H1 (cell line): ENCODE measurements at regions not wholly inside any gene's neighbourhood (a gene's known extent, or its start where the extent isn't known, plus 50 kb on each side); places are given as distances from the start of the nearest gene placed in this dataset.

Experiments
- CTCF ChIA-PET: fragments of 300-600 bp; sonication (Branson Sonifier 250); formaldehyde crosslinking; loops from one replicate; lab custom pipeline; 2021; ENCODE audit not compliant: partially characterized antibody; lab: Charles Lee
- POLR2A ChIA-PET: fragments of 300-600 bp; sonication (Branson Sonifier 250); formaldehyde crosslinking; loops from one replicate; lab custom pipeline; 2021; ENCODE audit warnings: inconsistent platforms; ENCODE audit not compliant: partially characterized antibody; lab: Charles Lee
- DNase-seq, 2 experiments: peaks; one replicate each; pipeline versions ENCODE4 v3.0.0 to v3.0.0-alpha.2; 2010 to 2022; ENCODE audit warnings: low spot score in 2 of 2, low read depth in 1 of 2, mixed read lengths in 1 of 2
- FAIRE-seq: peaks from 2 replicates; lab custom pipeline; 2011; peaks lifted over from hg19 to GRCh38; lab: Jason Lieb, UNC
- H2AFZ ChIP-seq: 2 replicates; pipeline ENCODE4 v1.8.1; 2012; ENCODE audit warnings: low read length, inconsistent platforms
- H2AK5ac ChIP-seq: 2 replicates; pipeline ENCODE4 v1.6.1; 2013; ENCODE audit warnings: low read depth, low read length
- H2BK120ac ChIP-seq: replicated peaks from 2 replicates; pipeline ENCODE3; 2013; ENCODE audit warnings: low read depth, low read length, inconsistent platforms
- H2BK12ac ChIP-seq: 2 replicates; pipeline ENCODE4 v1.6.1; 2013; ENCODE audit warnings: low read depth, low read length
- H2BK15ac ChIP-seq: 2 replicates; pipeline ENCODE4 v1.6.1; 2013; ENCODE audit warnings: low read length
- H2BK20ac ChIP-seq: 2 replicates; pipeline ENCODE4 v1.6.1; 2013; ENCODE audit warnings: low read length
- H2BK5ac ChIP-seq: 2 replicates; pipeline ENCODE4 v1.6.1; 2013; ENCODE audit warnings: low read depth, low read length
- H3K14ac ChIP-seq: 2 replicates; pipeline ENCODE4 v1.6.1; 2013; ENCODE audit warnings: inconsistent platforms; ENCODE audit not compliant: insufficient read length
- H3K18ac ChIP-seq: 2 replicates; pipeline ENCODE4 v1.6.1; 2013; ENCODE audit warnings: low read length; ENCODE audit errors: extremely low read depth
- H3K23ac ChIP-seq: 2 replicates; pipeline ENCODE4 v1.6.1; 2013; ENCODE audit warnings: inconsistent platforms; ENCODE audit not compliant: insufficient read length
- H3K23me2 ChIP-seq: 2 replicates; pipeline ENCODE4 v1.6.1; 2013; ENCODE audit warnings: low read depth, low read length
- H3K27ac ChIP-seq: 2 replicates; pipeline ENCODE4 v1.6.1; 2011; ENCODE audit warnings: low read depth, low read length, inconsistent platforms
- H3K27me3 ChIP-seq, 4 experiments: replicated peaks in 1 of 4; 1 replicate in 1 of 4; 2 replicates in 3 of 4; pipeline versions ENCODE4 v1.6.1 to v1.8.1; 2011 to 2013; ENCODE audit warnings: low read length in 3 of 4, mild to moderate bottlenecking in 3 of 4, inconsistent platforms in 2 of 4, mixed read lengths in 2 of 4, moderate library complexity in 1 of 4; ENCODE audit not compliant: control insufficient read depth in 3 of 4, insufficient read depth in 3 of 4; ENCODE audit errors: extremely low read depth in 1 of 4
- H3K36me3 ChIP-seq, 4 experiments: 2 replicates each; pipeline versions ENCODE4 v1.6.1 to v1.8.1; 2011 to 2013; ENCODE audit warnings: mild to moderate bottlenecking in 4 of 4, low read length in 3 of 4, moderate library complexity in 2 of 4, control low read depth in 1 of 4, inconsistent platforms in 1 of 4; ENCODE audit not compliant: insufficient read depth in 4 of 4, control insufficient read depth in 2 of 4
- H3K4ac ChIP-seq: replicated peaks from 2 replicates; pipeline ENCODE3; 2013; ENCODE audit warnings: low read length, low read depth, mixed read lengths, inconsistent platforms; ENCODE audit not compliant: insufficient read length
- H3K4me1 ChIP-seq, 4 experiments: replicated peaks in 1 of 4; 1 replicate in 1 of 4; 2 replicates in 3 of 4; pipeline versions ENCODE4 v1.6.1 to v1.8.1; 2011 to 2013; ENCODE audit warnings: low read length in 3 of 4, inconsistent platforms in 2 of 4, mixed read lengths in 1 of 4; ENCODE audit not compliant: insufficient read depth in 4 of 4, control insufficient read depth in 3 of 4
- H3K4me2 ChIP-seq, 2 experiments: 2 replicates each; pipeline versions ENCODE4 v1.6.1 to v1.8.1; 2011 to 2013; ENCODE audit warnings: low read depth in 2 of 2, low read length in 2 of 2, control low read depth in 1 of 2, inconsistent platforms in 1 of 2, mild to moderate bottlenecking in 1 of 2; ENCODE audit not compliant: insufficient read depth in 1 of 2
- H3K4me3 ChIP-seq, 4 experiments: fragments of 200-600, 300-600 bp in 1 of 4; sonication (generic), shearing (Covaris generic), sonication (Bioruptor Twin) in 1 of 4; 2 replicates each; pipeline versions ENCODE4 v1.5.1 to v1.8.1; 2011 to 2016; ENCODE audit warnings: low read length in 4 of 4, low read depth in 3 of 4, control low read depth in 2 of 4, inconsistent platforms in 2 of 4, mild to moderate bottlenecking in 2 of 4, mixed read lengths in 1 of 4, moderate library complexity in 1 of 4; ENCODE audit not compliant: insufficient read depth in 2 of 4; ENCODE audit errors: extremely low read depth in 1 of 4
- H3K56ac ChIP-seq: replicated peaks from 2 replicates; pipeline ENCODE3; 2013; ENCODE audit warnings: low read depth, mild to moderate bottlenecking, mixed read lengths, low read length, inconsistent platforms; ENCODE audit not compliant: insufficient read length
- H3K79me1 ChIP-seq: 2 replicates; pipeline ENCODE4 v1.6.1; 2013; ENCODE audit warnings: low read depth, low read length, control low read depth
- H3K79me2 ChIP-seq, 2 experiments: 2 replicates each; pipeline versions ENCODE4 v1.6.1 to v1.8.1; 2012 to 2013; ENCODE audit warnings: low read length in 2 of 2, mild to moderate bottlenecking in 2 of 2, inconsistent platforms in 1 of 2; ENCODE audit not compliant: insufficient read depth in 2 of 2, control insufficient read depth in 1 of 2
- H3K9ac ChIP-seq, 4 experiments: replicated peaks in 1 of 4; 1 replicate in 1 of 4; 2 replicates in 3 of 4; pipeline versions ENCODE4 v1.6.1 to v1.8.1; 2011 to 2013; ENCODE audit warnings: low read depth in 3 of 4, low read length in 3 of 4, control low read depth in 2 of 4, mild to moderate bottlenecking in 2 of 4, moderate library complexity in 2 of 4, inconsistent platforms in 1 of 4; ENCODE audit errors: extremely low read depth in 1 of 4
- H3K9me3 ChIP-seq, 2 experiments: 2 replicates each; pipeline versions ENCODE4 v1.6.1 to v1.8.1; 2012 to 2013; ENCODE audit warnings: mild to moderate bottlenecking in 2 of 2, moderate library complexity in 2 of 2, control low read depth in 1 of 2, inconsistent platforms in 1 of 2, low read depth in 1 of 2, low read length in 1 of 2, mixed read lengths in 1 of 2; ENCODE audit not compliant: insufficient read depth in 2 of 2
- H4K20me1 ChIP-seq, 2 experiments: replicated peaks in 1 of 2; 2 replicates each; pipeline versions ENCODE3 to v1.8.1; 2011 to 2013; ENCODE audit warnings: inconsistent platforms in 2 of 2, low read length in 2 of 2, mild to moderate bottlenecking in 1 of 2; ENCODE audit not compliant: insufficient read depth in 2 of 2, control insufficient read depth in 1 of 2
- H4K5ac ChIP-seq: 2 replicates; pipeline ENCODE4 v1.6.1; 2013; ENCODE audit warnings: low read length, low read depth, mixed read lengths, inconsistent platforms; ENCODE audit not compliant: insufficient read length
- H4K8ac ChIP-seq: 2 replicates; pipeline ENCODE4 v1.8.0; 2013; ENCODE audit warnings: mild to moderate bottlenecking, moderate library complexity, low read length, inconsistent platforms; ENCODE audit not compliant: insufficient read depth; ENCODE audit errors: extremely low read depth
- H4K91ac ChIP-seq: replicated peaks from 2 replicates; pipeline ENCODE3; 2013; ENCODE audit warnings: low read length, mixed read lengths, inconsistent platforms; ENCODE audit not compliant: insufficient read length
- BACH1 ChIP-seq: IDR thresholded peaks from 2 replicates; pipeline ENCODE4 v1.6.1; 2012; ENCODE audit warnings: low read length, improper control_type of control experiment
- CHD1 ChIP-seq: IDR thresholded peaks from 2 replicates; pipeline ENCODE4 v1.6.1; 2012; ENCODE audit warnings: low read depth, low read length, improper control_type of control experiment
- MAFK ChIP-seq: IDR thresholded peaks from 2 replicates; pipeline ENCODE4 v1.6.1; 2012; ENCODE audit warnings: low read depth, mild to moderate bottlenecking, improper control_type of control experiment, low read length
- RAD21 ChIP-seq, 2 experiments: IDR thresholded peaks in 1 of 2; conservative IDR thresholded peaks in 1 of 2; 2 replicates each; pipeline ENCODE4 v1.6.1; 2011; ENCODE audit warnings: low read depth in 2 of 2, low read length in 2 of 2, improper control_type of control experiment in 1 of 2, inconsistent platforms in 1 of 2, mild to moderate bottlenecking in 1 of 2, moderate library complexity in 1 of 2
- SP2 ChIP-seq: IDR thresholded peaks from 2 replicates; pipeline ENCODE4 v1.6.1; 2012; ENCODE audit warnings: mild to moderate bottlenecking, low read length, inconsistent platforms
- WGBS, 2 experiments: shearing (Covaris generic) in 1 of 2; methylation state at CpG; one replicate each; pipeline versions ENCODE4 v1.1.6 to v1.1.7; 2013 to 2015; ENCODE audit warnings: low lambda C conversion rate in 2 of 2, mixed read lengths in 2 of 2, inconsistent platforms in 1 of 2, low coverage in 1 of 2, missing lambda C conversion rate in 1 of 2; ENCODE audit not compliant: insufficient replicate concordance in 2 of 2, insufficient coverage in 1 of 2, insufficient read length in 1 of 2; ENCODE audit errors: extremely low coverage in 1 of 2, missing lambda C conversion rate in 1 of 2; 5-methylcytosine and 5-hydroxymethylcytosine counted together
- TF ChIP-seq, protein P1 (sequence below), 3 experiments: IDR thresholded peaks; 1 replicate in 2 of 3; 2 replicates in 1 of 3; pipeline versions ENCODE4 v1.5.1 to v1.6.1; 2011; ENCODE audit warnings: low read length in 3 of 3, mild to moderate bottlenecking in 3 of 3, inconsistent platforms in 2 of 3, low read depth in 1 of 3, moderate library complexity in 1 of 3; ENCODE audit not compliant: insufficient read depth in 1 of 3; ENCODE audit errors: control extremely low read depth in 1 of 3

DNA sequence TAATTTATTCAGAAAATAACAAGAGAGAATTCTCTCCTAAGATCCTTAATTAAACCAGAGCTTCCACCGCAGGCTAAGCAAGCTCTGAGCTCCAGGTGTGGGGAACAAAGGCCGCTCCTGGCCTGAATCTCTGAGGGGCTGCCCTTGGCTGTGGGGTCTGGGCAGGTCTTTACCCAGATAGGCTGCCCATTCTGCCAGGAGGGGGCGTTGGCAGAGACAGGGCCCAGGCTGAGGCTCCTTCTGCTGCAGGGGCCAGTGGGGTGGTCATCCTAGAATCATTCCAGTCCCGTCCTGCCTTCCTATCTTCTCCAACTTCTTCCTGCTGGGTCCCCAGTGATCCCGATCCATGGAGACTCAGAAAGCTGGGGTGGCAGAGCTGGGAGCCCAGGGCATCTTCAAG lies 82.9 kb upstream of the POU3F1 start:
- no peak overlapping the region for H3K56ac ChIP-seq
- DNase-seq (peak in 1 of 2 experiments; percentile 67), FAIRE-seq (no peak)
- peaks cover 3 to 7% (median 4%) of the 10 kb centered on the region in 4 experiments for H3K4me1 ChIP-seq
- H4K91ac ChIP-seq, result no peak overlapping the region
- no peak overlapping the region for H3K4me2 ChIP-seq
- H2BK12ac ChIP-seq, result no peak overlapping the region; the same call in 1 of the 2 replicates
- 0 out of 2 replicates have a peak overlapping the region, but pooled peaks have one; percentile 28 for H3K18ac ChIP-seq
- H3K4me3 ChIP-seq, result no peak overlapping the region
- ChIA-PET CTCF (interaction anchor here (0.5 to 2.7 kb wide), 28 partner anchors 8 to 368 kb away, joined by 3 to 22 read pairs (median 3); no protein-coding TSS in a partner anchor), POLR2A (interaction anchor here (0.6 to 1.1 kb wide), 2 partner anchors 147 to 302 kb away, joined by 3 to 4 read pairs; no protein-coding TSS in a partner anchor)
- no peak overlapping the region for H2BK120ac ChIP-seq
- no peak overlapping the region for H4K8ac ChIP-seq
- no peaks in the 10 kb centered on the region for H3K9me3 ChIP-seq
- no peak overlapping the region for H2AFZ ChIP-seq
- H3K36me3 ChIP-seq, result no peaks in the 10 kb centered on the region
- H2AK5ac ChIP-seq, result no peak overlapping the region
- no peaks in the 10 kb centered on the region for H3K79me2 ChIP-seq
- H2BK15ac ChIP-seq, result peak overlapping the region; percentile 55; the same call in 1 of the 2 replicates
- H4K5ac ChIP-seq, result no peak overlapping the region
- H3K27me3 ChIP-seq, result peaks cover 0 to 10% (median 4%) of the 10 kb centered on the region in 4 experiments; a peak in 5 of 7 replicates
- no peaks in the 10 kb centered on the region for H4K20me1 ChIP-seq
- no peak overlapping the region for H3K27ac ChIP-seq
- 73% methylated on average over 5 of the region's 5 CpGs; no CpG with 5 or more reads in 1 of the 2 experiments for whole genome bisulfite sequencing, 2 experiments
- H2BK5ac ChIP-seq, result no peak overlapping the region; the same call in 1 of the 2 replicates
- H2BK20ac ChIP-seq, result 0 out of 2 replicates have a peak overlapping the region, but pooled peaks have one; percentile 13
- TF ChIP-seq, protein P1, sequence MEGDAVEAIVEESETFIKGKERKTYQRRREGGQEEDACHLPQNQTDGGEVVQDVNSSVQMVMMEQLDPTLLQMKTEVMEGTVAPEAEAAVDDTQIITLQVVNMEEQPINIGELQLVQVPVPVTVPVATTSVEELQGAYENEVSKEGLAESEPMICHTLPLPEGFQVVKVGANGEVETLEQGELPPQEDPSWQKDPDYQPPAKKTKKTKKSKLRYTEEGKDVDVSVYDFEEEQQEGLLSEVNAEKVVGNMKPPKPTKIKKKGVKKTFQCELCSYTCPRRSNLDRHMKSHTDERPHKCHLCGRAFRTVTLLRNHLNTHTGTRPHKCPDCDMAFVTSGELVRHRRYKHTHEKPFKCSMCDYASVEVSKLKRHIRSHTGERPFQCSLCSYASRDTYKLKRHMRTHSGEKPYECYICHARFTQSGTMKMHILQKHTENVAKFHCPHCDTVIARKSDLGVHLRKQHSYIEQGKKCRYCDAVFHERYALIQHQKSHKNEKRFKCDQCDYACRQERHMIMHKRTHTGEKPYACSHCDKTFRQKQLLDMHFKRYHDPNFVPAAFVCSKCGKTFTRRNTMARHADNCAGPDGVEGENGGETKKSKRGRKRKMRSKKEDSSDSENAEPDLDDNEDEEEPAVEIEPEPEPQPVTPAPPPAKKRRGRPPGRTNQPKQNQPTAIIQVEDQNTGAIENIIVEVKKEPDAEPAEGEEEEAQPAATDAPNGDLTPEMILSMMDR (IDR thresholded peaks at IDR 0.05; ENCODE audit: control extremely low read depth in 1 of 3, insufficient read depth in 1 of 3, low read depth in 1 of 3, low read length in 3 of 3), result peak; percentile 50 to 61 (median 54)
- TF ChIP-seq RAD21 (IDR thresholded peaks at IDR 0.05 in 1 of 2, conservative IDR thresholded peaks at IDR 0.05 in 1 of 2; ENCODE audit: low read depth in 2 of 2, low read length in 2 of 2) (peak; percentile 46 to 65; a peak in 3 of 4 replicates), MAFK (no peak), SP2 (no peak), CHD1 (no peak), BACH1 (no peak)
- TF ChIP-seq, all 59 proteins: peak for 2
- Histone ChIP-seq H3K9ac (no peak overlapping the region), H3K23me2 (no peaks in the 10 kb centered on the region), H3K79me1 (no peaks in the 10 kb centered on the region), H3K14ac (no peak overlapping the region), H3K23ac (no peak overlapping the region), H3K4ac (no peak overlapping the region)
